ENCODE measurements at regions not wholly inside any gene's neighbourhood (a gene's known extent, or its start where the extent isn't known, plus 50 kb on each side); places are given as distances from the start of the nearest gene placed in this dataset.

DNA sequence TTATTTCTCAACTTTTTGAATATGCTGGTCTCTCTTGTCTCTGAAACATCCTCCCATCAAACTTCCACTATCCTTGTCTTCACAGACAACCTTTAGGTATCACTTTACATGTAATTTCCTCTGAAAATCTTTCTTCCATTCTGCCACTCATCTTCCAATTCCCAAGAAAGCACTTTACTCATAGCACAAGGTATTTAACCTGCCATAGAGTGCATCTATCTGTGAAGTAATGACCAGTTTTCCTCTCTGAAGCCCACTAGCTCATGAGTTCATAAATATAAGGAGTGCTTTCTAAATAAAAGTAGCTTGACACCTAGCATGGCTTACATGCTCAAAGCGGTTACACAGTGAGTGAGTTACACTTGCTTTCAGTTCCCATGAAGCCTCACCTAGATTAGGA lies 160.7 kb upstream of the CMC1 start (continued):
- TF ChIP-seq, protein P1, sequence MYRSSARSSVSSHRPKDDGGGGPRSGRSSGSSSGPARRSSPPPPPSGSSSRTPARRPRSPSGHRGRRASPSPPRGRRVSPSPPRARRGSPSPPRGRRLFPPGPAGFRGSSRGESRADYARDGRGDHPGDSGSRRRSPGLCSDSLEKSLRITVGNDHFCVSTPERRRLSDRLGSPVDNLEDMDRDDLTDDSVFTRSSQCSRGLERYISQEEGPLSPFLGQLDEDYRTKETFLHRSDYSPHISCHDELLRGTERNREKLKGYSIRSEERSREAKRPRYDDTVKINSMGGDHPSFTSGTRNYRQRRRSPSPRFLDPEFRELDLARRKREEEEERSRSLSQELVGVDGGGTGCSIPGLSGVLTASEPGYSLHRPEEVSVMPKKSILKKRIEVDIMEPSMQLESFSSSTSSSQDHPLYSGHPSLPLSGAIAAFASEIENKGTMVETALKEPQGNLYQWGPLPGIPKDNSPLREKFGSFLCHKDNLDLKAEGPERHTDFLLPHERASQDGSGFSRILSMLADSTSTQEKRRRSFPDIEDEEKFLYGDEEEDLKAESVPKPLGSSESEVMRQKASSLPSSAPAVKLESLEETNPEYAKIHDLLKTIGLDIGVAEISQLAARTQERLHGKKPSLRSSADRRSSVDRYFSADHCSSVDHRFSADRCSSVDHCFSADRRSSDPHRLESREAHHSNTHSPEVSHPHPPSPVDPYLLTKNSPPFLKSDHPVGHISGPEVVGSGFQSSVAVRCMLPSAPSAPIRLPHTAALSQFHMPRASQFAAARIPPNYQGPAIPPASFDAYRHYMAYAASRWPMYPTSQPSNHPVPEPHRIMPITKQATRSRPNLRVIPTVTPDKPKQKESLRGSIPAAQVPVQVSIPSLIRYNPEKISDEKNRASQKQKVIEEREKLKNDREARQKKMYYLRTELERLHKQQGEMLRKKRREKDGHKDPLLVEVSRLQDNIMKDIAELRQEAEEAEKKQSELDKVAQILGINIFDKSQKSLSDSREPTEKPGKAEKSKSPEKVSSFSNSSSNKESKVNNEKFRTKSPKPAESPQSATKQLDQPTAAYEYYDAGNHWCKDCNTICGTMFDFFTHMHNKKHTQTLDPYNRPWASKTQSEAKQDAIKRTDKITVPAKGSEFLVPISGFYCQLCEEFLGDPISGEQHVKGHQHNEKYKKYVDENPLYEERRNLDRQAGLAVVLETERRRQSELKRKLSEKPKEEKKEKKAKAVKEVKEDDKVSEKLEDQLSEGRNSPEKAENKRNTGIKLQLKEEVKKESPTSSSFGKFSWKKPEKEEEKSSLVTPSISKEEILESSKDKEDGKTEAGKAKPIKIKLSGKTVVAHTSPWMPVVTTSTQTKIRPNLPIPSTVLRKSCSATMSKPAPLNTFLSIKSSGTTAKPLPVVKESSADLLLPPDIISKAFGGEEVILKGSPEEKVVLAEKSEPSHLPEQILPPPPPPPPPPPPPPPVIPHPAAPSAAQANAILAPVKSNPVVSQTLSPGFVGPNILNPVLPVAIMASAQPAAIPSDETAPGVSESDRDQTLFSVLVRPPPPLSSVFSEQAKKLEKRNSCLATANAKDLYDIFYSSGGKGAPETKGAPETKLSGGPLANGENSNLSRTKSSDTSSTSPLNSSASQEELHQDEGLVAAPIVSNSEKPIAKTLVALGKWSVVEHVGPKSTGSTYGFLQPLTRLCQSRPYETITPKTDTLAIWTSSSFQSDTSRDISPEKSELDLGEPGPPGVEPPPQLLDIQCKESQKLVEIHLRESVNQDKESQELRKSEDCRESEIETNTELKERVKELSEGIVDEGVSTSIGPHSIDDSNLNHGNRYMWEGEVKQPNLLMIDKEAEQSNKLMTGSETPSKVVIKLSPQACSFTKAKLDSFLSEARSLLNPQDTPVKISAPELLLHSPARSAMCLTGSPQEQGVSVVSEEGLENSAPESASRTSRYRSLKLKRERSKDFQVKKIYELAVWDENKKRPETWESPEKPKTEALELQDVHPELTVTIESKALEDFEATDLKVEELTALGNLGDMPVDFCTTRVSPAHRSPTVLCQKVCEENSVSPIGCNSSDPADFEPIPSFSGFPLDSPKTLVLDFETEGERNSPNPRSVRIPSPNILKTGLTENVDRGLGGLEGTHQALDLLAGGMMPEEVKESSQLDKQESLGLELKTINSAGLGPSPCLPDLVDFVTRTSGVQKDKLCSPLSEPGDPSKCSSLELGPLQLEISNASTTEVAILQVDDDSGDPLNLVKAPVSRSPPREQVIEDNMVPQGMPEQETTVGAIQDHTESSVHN (IDR thresholded peaks at IDR 0.05; ENCODE audit: borderline replicate concordance in 1 of 2, low read depth in 1 of 2): no peak
- TF ChIP-seq ZNF780A (CRISPR knock-in tag; IDR thresholded peaks at IDR 0.05): no peak
- no peak for TF ChIP-seq ZSCAN32 (CRISPR knock-in tag; IDR thresholded peaks at IDR 0.05)
- no peak for TF ChIP-seq PYGO2 (tag; IDR thresholded peaks at IDR 0.05)

Data from K562 (cell line).